Superior temporal gyrus (tissue), 1 donor: ENCODE measurements at regions not wholly inside any gene's neighbourhood (a gene's known extent, or its start where the extent isn't known, plus 50 kb on each side); places are given as distances from the start of the nearest gene placed in this dataset.

Experiments
- DNase-seq: peaks from one replicate; pipeline ENCODE4 v3.0.0-alpha.2; 2016; ENCODE audit errors: extremely low spot score

DNA sequence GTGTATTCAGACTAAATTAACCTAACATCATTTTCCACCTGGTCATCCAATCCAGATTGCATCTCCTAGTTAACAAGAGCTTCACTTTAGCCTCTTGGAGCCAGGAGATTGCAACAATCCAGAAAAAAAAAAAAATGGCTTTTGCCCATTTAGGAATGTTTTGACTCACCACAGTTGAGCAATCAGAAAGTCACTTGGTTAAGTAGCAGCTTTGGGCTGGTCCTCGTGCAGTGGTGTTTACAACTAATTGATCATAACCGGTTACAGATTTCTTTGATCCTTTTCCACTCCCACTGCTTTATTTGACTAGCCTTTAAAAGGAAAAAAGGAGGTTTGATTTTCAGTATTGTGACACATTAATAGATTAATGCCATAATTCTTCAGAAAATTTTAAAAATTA lies 688.8 kb upstream of the CCDC54 start:
- DNase-seq = no peak

DNA sequence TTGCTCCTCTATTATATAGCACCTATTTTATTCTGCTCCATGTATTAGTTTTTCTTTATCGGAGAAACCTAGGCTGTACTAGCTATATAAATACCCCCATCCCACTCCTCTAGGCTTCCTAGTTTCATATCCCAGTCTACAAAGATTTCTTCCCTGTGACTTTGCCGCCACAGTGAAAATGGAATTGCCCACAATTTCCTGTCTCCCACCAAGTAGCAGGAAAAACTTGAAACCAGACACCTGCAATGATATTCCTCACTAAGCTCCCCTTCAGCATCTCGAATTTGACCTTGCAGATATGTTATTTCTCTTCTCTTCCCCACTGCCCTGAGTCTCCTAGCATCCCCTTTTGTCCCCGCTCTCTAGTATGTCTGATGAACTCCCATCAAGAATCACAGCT lies 685.8 kb upstream of the CCDC54 start:
- no peak for DNase-seq

DNA sequence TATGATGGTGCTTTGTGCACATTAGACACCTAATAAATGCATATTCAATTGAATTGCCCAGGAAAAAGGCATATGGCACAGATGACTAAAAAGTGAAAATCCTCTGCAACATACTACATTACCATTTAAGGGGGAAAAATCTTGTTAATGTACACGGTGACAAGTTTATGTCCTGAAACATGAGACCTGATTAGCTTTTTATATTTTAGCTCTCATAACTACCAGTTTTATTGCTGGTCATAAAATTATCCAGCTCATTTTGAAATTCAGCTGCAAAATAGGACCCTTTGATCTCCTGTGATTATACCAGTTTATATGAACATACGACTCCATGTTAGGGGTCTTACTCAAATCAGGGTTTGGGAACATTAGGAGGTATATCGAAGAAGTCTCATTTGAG lies 684.6 kb upstream of the CCDC54 start:
- DNase-seq = no peak

DNA sequence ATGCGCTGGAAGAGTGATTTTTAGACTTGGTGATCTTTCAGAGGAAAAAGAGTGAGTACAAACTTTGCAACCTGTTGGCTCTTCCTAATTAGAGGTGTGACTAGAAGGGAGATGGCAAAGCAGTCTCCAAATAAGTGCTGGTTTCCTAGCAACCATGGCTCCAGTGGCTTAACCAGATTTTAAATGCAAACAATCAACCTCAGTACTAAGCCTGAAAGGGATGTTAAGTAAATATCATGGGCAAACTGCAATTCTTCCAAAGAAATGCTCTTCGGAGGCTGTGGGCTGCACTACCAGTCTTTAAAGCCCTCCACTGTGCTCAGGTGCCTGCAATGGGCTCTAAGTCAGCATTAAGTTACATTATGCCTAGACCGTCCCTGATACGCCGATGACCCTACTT lies 678.1 kb upstream of the CCDC54 start:
- DNase-seq = no peak

DNA sequence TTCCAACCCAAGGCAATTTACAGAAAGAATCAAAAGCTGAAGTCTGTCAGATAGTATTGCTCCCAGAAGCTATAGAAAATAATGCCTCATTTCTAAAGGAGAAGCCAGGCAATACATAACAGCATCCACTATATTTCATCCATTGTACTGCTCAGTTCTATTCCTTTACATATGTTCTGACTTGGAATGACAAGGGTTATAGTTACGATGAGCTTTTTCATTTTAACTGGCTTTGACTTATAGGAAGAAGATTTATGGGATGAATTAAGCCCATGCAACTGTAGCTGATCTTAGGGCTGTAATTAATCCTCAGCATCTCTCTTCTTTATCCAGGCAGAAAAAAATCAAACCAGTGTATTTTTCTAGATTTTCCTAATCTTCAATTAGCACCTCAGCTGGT lies 676.3 kb upstream of the CCDC54 start:
- DNase-seq = no peak

DNA sequence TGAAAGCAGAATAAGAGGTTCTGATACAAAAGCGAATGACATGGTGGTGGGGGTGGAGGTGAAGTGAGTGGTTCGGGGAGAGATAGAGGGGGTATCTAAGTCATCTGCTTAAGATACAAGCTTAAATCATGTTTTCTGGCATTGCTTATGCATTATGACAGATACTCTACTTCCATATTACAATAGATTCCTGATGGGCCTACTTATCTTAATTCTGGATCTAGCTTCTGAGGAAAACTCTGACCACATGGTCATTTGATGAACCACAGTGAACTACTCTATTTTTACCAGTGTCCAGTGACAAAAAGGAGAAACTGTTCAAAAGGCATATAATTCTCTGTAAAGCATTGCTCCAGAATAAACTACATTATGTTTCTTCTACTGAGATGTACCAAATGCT lies 673.7 kb upstream of the CCDC54 start:
- DNase-seq = no peak

DNA sequence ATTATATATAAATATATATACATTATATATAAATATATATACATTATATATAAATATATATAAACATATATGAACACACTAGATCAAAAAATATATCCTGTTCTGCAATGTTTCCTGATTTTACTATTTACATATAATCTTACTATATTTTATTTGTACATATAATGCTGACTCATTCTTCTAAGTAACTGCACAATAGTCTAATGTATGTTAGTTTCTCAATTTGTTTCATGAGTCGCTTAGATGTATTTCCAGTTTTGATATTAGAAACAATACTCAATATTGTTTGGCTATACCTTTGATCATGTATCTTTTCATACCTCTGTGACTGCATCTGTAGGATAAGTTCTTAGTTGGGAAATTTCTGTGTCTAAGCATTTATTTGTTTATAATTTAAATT lies 669.9 kb upstream of the CCDC54 start:
- DNase-seq = no peak

DNA sequence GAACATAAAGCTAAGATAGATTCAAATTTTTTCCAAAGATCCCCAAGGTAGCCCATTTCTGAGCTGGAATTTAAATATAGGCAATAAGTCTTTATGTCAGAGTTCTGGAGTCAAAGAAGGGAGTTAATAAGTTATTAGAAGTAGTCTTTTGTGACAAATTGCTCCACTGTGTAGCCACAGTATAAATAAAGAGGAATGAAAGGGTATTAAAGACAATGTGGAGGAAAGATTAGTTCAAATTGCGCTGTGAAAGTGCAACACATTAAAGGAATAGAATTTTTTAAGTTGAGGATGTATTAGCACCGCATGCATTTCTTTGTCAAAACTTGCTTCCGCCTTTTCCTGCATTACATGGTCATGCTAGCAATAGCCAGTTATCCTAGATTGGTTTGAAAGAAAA lies 666.6 kb upstream of the CCDC54 start:
- no peak for DNase-seq

DNA sequence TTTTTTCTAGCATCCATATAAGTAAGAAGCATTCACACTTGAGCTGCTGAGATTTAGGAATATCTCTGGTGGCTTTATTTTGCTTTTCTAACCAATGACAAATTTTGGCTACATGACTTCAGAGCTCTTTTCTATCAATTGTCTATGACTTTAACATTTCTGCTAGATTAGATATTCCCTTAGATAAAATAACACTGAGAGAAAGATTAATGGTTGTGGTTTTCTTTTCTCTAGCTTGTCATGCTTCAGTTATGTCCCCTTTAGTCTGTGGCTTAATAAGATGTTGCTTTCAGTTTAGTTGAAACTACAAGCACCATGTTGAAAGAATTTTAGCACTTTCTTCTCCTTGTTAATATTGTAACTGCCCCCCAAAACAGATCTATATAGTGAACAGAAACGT lies 665.6 kb upstream of the CCDC54 start:
- no peak for DNase-seq

DNA sequence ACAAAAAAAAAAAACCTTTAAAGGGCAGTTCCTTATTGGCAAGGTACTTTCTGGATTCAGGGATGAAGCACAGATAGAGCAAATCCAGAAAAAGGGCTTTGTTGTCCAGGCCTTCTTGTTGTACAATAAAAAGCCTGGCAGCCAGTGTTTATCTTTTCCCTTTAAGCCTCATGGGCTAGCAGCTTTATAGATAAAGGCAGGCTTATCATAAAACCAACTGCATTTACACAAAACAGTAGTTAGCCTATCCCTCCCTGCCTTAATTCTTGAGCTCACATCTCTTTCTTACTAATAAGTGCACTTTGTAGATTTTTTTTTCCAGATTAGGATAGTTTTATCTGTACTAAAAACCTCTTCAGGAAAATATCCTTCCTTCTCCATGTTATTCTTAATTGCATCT lies 662.8 kb upstream of the CCDC54 start:
- no peak for DNase-seq

DNA sequence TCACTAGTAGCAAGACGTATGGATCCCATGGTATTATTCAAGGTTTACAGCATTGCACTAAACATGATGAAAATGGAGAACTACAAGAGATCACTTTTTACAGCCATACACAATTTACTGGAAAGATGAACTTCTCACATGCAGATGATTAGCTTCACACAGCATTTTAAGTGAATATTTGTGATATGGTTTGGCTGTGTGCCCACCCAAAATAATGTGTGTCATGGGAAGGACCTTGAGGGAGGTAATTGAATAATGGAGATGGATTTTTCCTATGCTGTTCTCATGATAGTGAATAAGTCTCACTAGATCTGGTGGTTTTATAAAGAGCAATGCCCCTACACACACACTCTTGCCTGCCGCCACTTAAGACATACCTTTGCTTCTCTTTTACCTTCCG lies 662.0 kb upstream of the CCDC54 start:
- DNase-seq = no peak

DNA sequence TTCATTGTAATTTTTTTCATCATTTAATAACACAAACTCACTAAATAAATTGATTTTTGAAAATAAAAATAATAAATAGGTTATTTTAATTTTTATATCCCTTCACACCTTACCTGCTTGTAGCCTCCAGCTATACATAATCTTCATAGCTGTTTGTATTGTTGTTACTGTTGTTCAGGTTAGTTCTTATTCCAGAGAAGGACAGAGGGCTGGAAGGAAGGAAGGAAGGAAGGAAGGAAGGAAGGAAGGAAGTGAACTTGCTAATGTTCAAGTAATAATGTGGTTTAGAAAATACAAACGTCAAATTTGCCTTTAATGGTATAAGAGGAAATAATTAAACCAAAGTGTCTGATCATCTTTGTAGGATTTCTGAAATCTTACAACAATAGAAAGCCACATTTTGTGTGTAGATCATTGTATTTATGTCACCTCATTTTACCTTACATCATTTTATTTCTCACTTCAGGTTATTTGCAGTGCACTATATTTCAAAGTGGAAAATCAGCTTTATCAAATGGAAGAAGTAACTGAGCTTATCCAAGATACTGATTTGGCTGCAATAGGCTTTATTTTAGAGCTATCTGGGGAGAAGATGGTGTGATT lies 660.0 kb upstream of the CCDC54 start:
- DNase-seq = no peak

DNA sequence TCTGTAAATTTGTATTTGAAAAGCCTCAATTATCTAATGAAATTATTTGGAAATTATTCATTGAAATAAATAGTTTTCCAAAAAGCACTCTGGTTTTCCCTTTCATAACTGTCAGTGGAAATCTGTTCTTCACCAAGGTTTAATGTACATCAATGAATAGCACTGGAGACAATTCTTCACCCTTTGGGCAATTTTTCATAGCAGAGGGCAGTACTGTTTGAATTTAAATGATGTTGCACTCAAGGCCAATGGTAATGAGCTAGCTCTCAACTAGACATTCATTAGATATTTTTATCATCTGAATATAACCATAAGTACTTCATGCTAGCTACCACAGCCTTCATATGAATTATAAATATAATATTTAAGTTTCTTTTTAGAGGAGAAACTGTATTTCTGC lies 658.2 kb upstream of the CCDC54 start:
- DNase-seq = no peak

DNA sequence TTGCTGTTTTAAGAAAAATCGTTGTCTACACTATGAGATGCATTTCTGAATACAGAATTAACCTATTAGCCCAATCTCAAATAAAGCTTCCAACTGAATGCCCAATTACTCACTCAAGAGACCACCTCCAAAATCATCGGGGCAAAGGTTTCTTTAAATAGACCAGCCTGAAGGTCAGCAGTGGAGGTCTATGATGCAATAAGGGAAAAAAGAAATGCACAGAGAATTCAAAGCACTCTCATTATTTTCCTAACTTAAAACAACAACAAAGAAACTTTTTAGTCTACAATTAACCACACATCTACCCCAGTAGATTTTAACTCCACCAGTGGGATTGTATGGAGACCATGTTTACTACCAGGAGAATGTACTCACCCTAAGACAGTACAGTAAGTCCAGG lies 657.7 kb upstream of the CCDC54 start:
- no peak for DNase-seq

DNA sequence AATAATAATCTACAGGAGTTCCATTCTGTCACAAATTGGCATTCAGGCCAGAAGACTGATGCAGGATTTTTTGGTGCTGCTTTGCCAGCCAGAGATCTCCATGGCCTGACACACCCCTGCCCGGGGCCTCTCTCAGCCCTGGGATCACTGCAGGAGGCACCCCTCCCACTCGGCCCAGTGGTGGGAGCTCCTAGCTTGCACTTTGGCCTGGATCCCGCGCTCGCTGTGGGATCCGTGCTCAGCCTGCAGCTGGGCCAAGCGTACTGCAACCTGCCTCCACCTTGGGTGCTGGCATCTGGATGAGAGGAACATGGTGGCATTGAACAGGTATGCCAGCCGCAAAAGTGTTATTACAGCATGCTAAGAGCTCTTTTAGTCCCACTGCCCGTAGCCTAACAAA lies 656.7 kb upstream of the CCDC54 start:
- DNase-seq = no peak

DNA sequence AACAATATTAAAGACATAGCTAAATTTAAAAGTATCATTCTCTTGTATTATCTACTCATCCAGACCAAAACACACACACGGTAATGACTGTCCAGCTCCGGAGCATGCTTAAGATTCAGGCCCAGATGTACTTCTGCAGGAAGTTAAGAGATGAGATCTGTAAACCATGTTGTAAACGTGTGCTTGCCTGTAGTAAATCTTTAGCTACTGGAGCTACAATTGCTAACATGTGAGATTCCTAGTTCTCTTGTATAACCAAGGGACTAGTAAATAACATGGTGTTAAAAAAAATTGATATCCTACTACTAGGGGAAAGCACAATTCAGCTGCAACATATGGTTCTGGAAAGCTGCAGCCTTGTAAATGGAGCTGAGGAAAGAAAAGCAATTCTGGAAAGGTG lies 651.7 kb upstream of the CCDC54 start:
- no peak for DNase-seq

DNA sequence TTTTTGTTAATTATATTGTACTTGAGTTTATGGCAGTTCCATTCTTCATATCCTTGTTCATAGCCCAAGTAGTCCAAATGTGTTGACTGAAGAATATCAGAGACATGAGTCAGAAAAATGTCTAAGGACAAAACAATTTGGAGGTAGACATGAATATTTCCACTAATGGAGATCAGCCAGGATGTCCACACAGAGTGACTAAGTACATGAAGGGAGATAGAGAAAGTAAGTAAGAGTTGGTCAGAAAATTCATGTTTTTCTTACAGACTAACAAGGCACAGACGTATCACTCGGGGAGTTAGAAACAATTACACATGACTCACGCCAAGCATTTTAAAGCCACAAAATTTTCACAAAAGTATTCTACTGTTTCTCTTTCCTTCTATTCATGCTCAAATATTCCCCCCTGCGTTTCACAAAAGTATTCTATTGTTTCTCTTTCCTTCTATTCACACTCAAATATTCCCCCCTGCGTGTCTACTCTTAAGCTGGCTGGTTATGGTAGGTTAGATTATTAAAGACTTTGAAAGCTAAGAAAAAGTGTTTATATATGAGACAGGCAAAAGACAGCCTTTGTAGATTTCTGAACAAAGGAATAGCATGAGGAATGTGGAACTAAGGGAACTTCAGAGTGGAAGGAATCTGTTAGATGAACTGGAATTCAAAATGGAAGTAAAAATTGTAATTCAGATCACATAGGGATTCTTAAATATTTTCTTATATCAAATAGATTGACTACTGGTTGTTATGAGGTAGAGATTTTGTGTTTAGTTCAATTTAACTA lies 648.7 kb upstream of the CCDC54 start:
- no peak for DNase-seq

DNA sequence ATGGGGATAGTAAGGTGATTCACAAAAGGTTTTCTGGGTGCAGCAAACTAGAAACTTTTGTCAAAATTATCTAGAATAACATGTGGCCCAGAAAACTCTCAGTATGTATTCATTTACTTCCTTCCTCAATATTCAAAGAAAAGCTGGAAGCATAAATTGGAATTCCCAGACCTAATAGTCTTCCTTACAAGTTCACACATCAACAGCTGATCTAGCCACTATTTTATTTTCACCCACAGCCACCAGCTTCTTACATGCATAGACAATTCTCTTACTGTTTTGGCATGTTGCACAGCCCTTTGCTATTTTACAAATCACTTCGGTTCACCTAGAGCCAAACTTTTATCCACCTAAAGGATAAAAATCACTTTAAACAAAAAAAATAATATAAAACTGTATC lies 647.8 kb upstream of the CCDC54 start:
- no peak for DNase-seq

DNA sequence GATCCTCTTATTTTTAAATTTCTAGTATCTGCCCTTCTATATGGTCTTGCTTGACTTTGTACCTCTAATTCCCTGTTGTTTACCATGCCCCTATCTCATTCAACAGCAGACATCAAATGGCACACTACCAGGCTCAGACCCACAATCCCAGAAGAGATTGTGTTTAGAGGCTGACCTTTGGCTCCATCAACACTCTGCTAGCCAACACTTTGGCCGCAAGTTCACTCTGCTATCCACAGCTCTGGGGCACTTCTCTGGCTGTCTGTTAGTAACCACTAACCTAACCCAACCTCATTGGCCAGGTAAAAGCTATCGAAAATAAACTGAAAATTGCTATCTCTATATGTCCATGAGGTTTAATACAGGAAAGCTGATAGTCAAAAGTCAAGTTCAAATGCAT lies 646.0 kb upstream of the CCDC54 start:
- DNase-seq = no peak

DNA sequence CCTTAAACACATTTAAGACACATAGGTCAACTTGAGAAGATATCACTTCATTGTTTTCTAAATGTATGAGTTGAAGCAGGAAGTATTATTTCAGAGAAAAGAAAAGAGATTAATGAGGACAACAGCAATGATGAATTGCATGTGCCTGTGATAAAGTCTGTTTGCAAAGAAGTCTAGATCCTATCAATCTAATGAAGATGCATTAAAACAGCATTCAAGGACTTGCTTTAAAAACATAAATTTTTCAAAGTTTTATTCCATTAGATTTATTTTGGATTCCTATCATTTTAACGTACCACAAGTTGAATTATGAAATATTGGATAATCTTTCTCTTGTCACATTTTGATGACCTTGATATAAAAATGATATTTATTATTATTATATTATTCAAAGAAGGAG lies 642.5 kb upstream of the CCDC54 start:
- DNase-seq = no peak

DNA sequence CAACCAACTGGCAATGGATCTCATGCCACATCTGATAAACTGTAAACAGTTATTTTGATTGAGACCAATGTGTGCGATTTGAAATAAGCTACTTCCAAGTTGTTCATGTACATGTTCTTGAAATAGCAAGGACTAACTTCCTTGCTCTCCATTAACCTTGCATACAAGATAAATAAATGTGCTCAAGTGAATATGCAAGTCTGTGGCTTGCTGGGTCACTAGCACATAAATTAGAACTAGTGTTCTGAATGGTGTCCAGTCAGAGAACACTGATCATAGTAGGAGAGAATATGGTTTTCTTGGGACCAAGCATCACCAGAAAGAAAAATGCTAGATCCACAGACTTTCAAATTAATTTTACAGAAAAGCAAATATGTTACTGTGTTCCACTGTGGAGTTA lies 640.0 kb upstream of the CCDC54 start:
- no peak for DNase-seq

DNA sequence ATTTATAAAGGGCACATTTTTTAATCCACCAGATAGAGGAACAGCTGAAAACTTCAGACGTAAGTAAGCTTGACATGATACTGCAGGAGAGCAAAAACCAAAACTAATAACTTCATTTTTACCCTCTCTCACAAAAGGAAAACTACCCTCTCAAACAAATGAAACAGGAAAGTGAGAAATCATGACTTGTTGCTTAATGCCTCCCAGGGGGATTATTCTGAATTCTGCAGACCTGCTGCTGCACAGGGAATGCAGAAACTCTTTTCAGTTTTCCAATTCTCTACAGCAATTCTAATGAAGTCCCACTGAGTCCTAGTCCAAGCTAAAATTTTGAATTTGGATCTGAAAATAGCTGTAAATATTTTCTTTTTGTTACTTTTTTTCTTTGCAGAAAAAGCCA lies 637.1 kb upstream of the CCDC54 start:
- no peak for DNase-seq

DNA sequence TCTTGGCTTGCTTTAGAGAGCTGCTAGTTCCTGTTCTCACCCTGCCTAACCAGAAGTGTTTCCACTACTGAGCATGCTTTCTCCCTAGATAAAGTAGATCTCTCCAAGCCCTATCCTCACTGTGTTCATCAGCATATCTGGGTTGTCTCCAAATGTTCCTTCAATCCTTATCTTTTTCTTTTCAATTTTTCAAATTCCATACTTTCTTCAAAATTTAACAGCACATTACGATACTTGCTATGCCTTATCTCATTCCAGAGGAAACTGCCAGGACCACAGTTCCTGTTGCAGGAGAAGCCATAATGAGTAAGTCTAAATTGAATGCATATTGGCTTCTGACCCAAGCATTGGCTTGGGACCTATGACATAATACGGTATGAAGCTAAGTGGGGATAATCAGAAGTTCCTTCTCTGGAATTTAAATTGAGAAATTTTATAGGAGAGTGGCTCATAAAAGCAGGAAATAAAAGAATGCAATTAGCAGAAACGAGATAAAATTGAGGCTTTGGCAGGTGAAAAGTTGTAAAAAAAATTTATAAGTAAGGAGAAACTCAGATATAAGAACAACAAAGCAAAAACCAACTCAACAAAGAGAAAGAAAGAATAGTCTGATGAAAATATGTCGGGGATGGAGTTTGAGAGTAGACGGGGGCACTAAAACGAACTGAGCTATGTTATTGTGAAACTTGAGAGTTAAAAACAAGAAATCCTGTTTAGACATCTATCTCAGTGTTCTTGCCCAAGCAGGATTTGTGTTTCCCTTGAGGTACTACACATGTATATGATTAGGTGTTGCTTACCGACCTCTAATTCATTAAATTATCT lies 631.7 kb upstream of the CCDC54 start:
- no peak for DNase-seq
